HL-60 (cell line): ENCODE measurements at regions not wholly inside any gene's neighbourhood (a gene's known extent, or its start where the extent isn't known, plus 50 kb on each side); places are given as distances from the start of the nearest gene placed in this dataset.

ENCODE experiments used
- DNase-seq, 2 experiments: peaks; one replicate each; pipeline ENCODE4 v3.0.0-alpha.2; 2010 to 2020; ENCODE audit warnings: low read depth in 1 of 2, low spot score in 1 of 2
- H3K27ac ChIP-seq: fragments of 250-450 bp; sonication (Bioruptor Pico); replicated peaks from 2 replicates; pipeline ENCODE4 v1.5.1; 2020; ENCODE audit warnings: mild to moderate bottlenecking, moderate library complexity
- H3K27me3 ChIP-seq: fragments of 250-450 bp; sonication (Bioruptor Pico); 2 replicates; pipeline ENCODE4 v1.5.1; 2021; ENCODE audit warnings: mild to moderate bottlenecking, moderate library complexity; ENCODE audit not compliant: insufficient read depth, poor library complexity, severe bottlenecking
- H3K4me3 ChIP-seq: replicated peaks from 2 replicates; pipeline ENCODE4 v1.5.1; 2011; ENCODE audit warnings: mild to moderate bottlenecking, control low read depth, low read length; ENCODE audit not compliant: insufficient read depth
- GABPA ChIP-seq: IDR thresholded peaks from 2 replicates; pipeline ENCODE4 v1.6.1; 2012; ENCODE audit warnings: low read depth
- POLR2AphosphoS5 ChIP-seq: IDR thresholded peaks from 2 replicates; pipeline ENCODE4 v1.6.1; 2012; ENCODE audit warnings: low read depth
- REST ChIP-seq: IDR thresholded peaks from 2 replicates; pipeline ENCODE4 v1.6.1; 2012; ENCODE audit warnings: low read depth; ENCODE audit not compliant: insufficient replicate concordance
- SPI1 ChIP-seq: IDR thresholded peaks from 2 replicates; pipeline ENCODE4 v1.6.1; 2012; ENCODE audit warnings: low read depth, mild to moderate bottlenecking, borderline replicate concordance
- TF ChIP-seq, protein P1 (sequence below): IDR thresholded peaks from one replicate; pipeline ENCODE4 v1.5.1; 2011; ENCODE audit warnings: low read length, control low read depth, inconsistent platforms; ENCODE audit not compliant: insufficient read depth

DNA sequence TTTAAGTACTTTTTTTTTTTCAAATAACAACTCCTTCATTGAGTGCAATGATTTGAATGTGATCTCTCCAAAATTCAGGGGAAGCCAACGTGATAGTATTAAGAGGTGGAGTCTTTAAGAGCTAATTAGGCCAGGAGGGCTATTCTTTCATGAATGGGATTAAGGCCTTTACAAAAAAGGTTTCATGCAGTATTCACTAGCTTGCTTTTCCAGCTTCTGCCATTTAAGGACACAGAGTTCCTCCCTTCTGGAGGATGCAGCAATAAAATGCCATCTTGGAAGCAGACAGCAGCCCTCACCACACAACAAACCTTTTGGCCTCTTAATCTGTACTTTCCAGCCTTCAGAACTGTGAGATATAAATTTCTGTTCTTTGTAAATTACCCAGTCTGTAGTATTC, 586.8 kb upstream of the LMO3 start:
- no peaks in the 10 kb centered on the region for H3K27me3 ChIP-seq
- H3K27ac ChIP-seq: no peak overlapping the region
- no peak for DNase-seq
- TF ChIP-seq POLR2AphosphoS5 (no peak), GABPA (no peak), REST (no peak), SPI1 (no peak)
- TF ChIP-seq, protein P1, sequence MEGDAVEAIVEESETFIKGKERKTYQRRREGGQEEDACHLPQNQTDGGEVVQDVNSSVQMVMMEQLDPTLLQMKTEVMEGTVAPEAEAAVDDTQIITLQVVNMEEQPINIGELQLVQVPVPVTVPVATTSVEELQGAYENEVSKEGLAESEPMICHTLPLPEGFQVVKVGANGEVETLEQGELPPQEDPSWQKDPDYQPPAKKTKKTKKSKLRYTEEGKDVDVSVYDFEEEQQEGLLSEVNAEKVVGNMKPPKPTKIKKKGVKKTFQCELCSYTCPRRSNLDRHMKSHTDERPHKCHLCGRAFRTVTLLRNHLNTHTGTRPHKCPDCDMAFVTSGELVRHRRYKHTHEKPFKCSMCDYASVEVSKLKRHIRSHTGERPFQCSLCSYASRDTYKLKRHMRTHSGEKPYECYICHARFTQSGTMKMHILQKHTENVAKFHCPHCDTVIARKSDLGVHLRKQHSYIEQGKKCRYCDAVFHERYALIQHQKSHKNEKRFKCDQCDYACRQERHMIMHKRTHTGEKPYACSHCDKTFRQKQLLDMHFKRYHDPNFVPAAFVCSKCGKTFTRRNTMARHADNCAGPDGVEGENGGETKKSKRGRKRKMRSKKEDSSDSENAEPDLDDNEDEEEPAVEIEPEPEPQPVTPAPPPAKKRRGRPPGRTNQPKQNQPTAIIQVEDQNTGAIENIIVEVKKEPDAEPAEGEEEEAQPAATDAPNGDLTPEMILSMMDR: no peak
- no peak overlapping the region for H3K4me3 ChIP-seq

DNA sequence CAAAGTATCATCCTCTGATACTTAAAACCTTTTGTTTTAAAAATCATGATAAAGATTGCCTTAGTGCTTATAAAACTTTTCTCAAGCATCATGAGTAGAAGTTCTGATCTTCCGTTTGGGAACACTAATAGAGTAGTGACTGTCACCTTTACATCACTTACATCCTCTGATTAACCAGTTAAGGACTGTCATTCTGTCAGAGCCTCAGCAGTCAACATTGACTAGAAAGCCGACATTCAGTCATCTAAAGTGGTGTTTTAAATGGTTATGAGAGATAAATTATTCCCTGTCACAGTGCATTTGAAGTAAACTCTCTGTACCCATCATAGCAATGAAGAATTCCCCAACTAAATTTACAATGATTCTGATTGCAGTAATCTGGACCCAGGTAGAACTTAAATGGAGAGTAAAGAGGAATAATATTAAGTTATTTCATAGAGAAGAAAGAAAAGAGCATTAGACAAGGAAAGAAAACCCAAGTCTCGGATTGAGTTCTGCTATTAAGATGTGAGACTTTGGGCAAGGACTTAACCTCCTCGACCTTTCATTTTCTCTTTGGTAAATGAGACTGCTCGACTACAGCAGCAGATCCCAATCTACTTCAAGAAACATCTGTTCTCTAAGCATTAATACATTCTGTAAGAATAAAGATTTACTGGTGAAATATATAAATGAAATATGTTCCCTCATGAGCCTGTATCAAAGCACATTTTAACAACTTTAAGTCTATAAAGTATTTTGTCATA, 563.9 kb upstream of the LMO3 start:
- no peak for DNase-seq
- Histone ChIP-seq H3K4me3 (no peak overlapping the region), H3K27me3 (no peaks in the 10 kb centered on the region), H3K27ac (no peak overlapping the region)
- TF ChIP-seq, protein P1: no peak
- TF ChIP-seq SPI1: no peak
- no peak for TF ChIP-seq GABPA
- TF ChIP-seq REST: no peak

GRCh38 chr12:17159506-17160300, 553.7 kb upstream of the LMO3 start:
- TF ChIP-seq, protein P1: no peak
- DNase-seq: no peak
- H3K27ac ChIP-seq: no peak overlapping the region

More at GRCh38 chr12:17159506-17160300, 553.7 kb upstream of the LMO3 start:
- Histone ChIP-seq H3K27me3 (no peaks in the 10 kb centered on the region), H3K4me3 (no peak overlapping the region)
